ENCODE measurements at regions not wholly inside any gene's neighbourhood (a gene's known extent, or its start where the extent isn't known, plus 50 kb on each side); places are given as distances from the start of the nearest gene placed in this dataset.

DNA sequence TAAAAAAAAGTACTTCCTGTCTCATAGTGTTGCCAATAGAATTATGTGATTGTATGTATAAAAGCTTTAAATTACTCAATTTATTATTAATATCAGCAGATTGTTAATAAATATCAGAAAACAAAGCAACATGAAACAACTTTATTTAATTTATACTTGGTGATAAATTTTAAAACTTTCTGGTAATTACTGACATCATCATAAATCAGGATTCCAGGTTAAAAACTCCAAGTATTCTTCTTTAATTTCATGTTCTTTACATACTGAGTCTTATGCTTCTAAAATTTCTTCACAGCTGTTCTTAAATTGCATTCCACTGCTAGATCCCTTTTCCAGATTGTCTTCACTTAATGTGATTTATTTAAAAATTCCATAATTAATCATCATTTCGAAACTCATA is 1224.5 kb downstream of the PCDH18 start:
- Histone ChIP-seq H3K4me3 (no peak overlapping the region), H3K27me3 (no peaks in the 10 kb centered on the region), H3K9me3 (no peaks in the 10 kb centered on the region), H3K4me1 (no peaks in the 10 kb centered on the region), H3K27ac (no peak overlapping the region), H3K36me3 (no peaks in the 10 kb centered on the region)
- ATAC-seq (no peak), DNase-seq (no peak)
- intact Hi-C loops (cut with DNase I), result no loop called here
- TF ChIP-seq, protein P1, sequence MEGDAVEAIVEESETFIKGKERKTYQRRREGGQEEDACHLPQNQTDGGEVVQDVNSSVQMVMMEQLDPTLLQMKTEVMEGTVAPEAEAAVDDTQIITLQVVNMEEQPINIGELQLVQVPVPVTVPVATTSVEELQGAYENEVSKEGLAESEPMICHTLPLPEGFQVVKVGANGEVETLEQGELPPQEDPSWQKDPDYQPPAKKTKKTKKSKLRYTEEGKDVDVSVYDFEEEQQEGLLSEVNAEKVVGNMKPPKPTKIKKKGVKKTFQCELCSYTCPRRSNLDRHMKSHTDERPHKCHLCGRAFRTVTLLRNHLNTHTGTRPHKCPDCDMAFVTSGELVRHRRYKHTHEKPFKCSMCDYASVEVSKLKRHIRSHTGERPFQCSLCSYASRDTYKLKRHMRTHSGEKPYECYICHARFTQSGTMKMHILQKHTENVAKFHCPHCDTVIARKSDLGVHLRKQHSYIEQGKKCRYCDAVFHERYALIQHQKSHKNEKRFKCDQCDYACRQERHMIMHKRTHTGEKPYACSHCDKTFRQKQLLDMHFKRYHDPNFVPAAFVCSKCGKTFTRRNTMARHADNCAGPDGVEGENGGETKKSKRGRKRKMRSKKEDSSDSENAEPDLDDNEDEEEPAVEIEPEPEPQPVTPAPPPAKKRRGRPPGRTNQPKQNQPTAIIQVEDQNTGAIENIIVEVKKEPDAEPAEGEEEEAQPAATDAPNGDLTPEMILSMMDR (IDR thresholded peaks at IDR 0.05), result no peak

DNA sequence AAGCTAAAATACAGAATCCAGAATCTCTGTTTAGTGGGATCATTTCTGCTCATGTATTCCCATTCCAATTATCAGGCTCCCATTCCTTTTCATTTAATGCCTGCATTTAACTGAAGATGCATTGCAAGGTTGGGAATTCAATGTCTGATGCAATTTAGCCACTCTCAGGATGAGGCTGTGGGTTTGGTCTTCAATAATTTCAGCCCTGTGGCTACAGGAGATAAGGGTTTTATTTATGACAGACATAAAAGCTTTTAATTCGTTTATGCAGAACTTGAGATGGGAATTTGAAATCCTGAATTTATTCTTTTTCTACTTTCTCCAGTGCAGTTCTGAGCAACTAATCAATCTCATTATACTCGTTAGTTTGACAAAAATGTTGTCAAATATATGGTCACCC is 1225.9 kb downstream of the PCDH18 start:
- intact Hi-C loops (cut with DNase I), result no loop called here
- DNase-seq (no peak), ATAC-seq (no peak)
- no peak overlapping the region for H3K27ac ChIP-seq
- H3K9me3 ChIP-seq, result no peaks in the 10 kb centered on the region
- no peak overlapping the region for H3K4me3 ChIP-seq
- TF ChIP-seq, protein P1 (IDR thresholded peaks at IDR 0.05), result no peak
- H3K36me3 ChIP-seq, result no peaks in the 10 kb centered on the region
- H3K4me1 ChIP-seq, result no peaks in the 10 kb centered on the region
- no peaks in the 10 kb centered on the region for H3K27me3 ChIP-seq

DNA sequence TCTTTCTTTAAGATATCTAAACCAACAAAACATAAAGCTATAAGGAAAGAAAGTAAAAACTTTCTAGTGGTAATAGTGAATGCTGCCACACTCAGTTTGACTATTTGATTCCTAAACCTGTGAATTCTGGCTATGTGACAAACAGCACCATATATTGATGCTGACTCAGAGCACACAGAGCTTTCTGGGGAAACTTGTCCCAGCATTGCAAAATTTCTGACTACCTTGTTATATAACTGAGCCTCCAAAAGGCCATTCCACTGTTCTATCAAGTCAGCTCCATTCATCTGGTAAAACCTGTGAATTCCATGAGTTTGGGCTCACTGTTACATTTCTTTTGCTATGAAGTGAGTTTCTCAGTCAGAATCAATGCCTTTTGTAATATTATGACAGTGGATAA is 1229.7 kb downstream of the PCDH18 start:
- H3K4me1 ChIP-seq, result no peaks in the 10 kb centered on the region
- no peak overlapping the region for H3K27ac ChIP-seq
- ATAC-seq, result no peak
- DNase-seq, result no peak
- no peaks in the 10 kb centered on the region for H3K36me3 ChIP-seq
- no peaks in the 10 kb centered on the region for H3K9me3 ChIP-seq
- intact Hi-C loops (cut with DNase I), result no loop called here
- TF ChIP-seq, protein P1 (IDR thresholded peaks at IDR 0.05), result no peak
- no peak overlapping the region for H3K4me3 ChIP-seq
- no peaks in the 10 kb centered on the region for H3K27me3 ChIP-seq

DNA sequence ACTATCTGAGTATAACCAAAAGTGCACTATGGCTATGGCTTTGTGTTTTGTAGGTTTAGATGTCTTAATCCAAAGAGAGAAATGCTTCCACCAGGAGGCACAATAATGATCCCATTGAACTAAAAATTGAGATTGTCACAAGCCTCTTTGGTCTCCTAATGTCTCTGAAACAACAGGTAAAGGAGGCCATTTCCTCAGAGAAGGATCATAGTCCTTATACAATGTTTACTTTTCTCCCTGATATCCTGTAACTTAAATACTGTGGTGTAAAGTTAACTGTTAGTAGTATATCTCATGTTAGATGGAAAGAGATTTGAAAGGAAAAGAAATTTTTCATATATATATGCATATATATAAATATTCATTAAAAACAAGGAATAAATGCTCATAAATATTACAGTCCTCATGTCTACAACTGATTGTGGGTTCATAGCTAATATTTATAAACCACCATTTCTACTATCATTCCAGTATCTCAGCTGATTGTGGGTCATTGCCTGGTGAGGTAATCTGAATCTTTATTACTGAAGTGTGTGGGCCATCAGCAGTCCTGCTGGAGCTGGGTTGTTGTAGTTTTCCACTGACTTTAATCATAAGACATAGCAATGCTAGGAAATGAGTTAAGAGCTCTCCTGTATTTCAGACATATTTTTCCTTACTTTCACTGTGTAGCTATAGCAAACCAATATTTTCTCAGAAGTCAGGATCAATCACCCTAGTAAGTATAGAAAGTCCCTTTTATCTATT is 1230.4 kb downstream of the PCDH18 start:
- intact Hi-C loops (cut with DNase I), result no loop called here
- H3K9me3 ChIP-seq, result no peaks in the 10 kb centered on the region

DNA sequence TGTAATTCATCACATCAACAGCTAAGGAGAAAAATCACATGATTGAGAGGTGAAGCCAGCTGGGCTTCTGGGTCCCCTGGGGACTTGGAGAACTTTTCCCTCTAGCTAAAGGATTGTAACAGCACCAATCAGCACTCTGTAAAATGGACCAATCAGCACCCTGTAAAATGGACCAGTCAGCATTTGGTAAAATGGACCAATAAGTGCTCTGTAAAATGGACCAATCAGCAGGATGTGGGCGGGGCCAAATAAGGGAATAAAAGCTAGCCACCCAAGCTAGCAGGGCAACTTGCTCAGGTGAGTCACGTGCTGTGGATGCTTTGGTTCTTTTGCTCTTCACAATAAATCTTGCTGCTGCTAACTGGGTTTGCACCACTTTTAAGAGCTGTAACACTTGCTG is 1248.3 kb downstream of the PCDH18 start:
- intact Hi-C loops (cut with DNase I), result no loop called here
- no peak for ATAC-seq
- DNase-seq, result no peak
- H3K4me1 ChIP-seq, result no peaks in the 10 kb centered on the region
- no peaks in the 10 kb centered on the region for H3K36me3 ChIP-seq
- H3K27me3 ChIP-seq, result no peaks in the 10 kb centered on the region
- no peak overlapping the region for H3K27ac ChIP-seq
- TF ChIP-seq, protein P1 (IDR thresholded peaks at IDR 0.05), result no peak
- no peak overlapping the region for H3K4me3 ChIP-seq
- no peaks in the 10 kb centered on the region for H3K9me3 ChIP-seq

More for the DNA sequence above, 1230.4 kb downstream of the PCDH18 start:
- no peak overlapping the region for H3K4me3 ChIP-seq
- no peaks in the 10 kb centered on the region for H3K36me3 ChIP-seq
- TF ChIP-seq, protein P1 (IDR thresholded peaks at IDR 0.05), result no peak
- DNase-seq (no peak), ATAC-seq (no peak)
- H3K27ac ChIP-seq, result no peak overlapping the region
- H3K4me1 ChIP-seq, result no peaks in the 10 kb centered on the region
- H3K27me3 ChIP-seq, result no peaks in the 10 kb centered on the region

DNA sequence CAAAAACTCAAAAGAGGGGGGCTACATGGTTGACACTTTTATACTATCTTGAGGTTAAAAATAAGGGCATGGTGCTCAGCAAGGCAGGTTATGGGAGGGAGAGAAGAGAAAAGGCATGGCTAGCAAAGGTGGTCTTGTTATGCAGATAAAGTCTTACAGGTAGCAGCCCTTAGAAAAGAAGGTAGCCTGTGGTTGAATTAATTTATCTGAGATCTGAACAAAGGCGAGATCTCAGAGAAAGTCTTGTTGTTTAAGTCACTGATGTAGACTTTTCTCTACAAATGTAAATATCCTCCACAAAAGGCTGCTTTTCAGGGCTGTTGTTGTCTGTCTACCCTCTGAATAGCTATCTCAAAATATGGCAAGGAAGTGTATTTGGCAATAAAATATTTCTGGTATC is 1250.4 kb downstream of the PCDH18 start:
- Histone ChIP-seq H3K4me1 (no peaks in the 10 kb centered on the region), H3K36me3 (no peaks in the 10 kb centered on the region)
- intact Hi-C loops (cut with DNase I), result no loop called here

More for the DNA sequence above, 1250.4 kb downstream of the PCDH18 start:
- Histone ChIP-seq H3K9me3 (no peaks in the 10 kb centered on the region), H3K4me3 (no peak overlapping the region), H3K27ac (no peak overlapping the region), H3K27me3 (no peaks in the 10 kb centered on the region)
- DNase-seq (no peak), ATAC-seq (no peak)
- TF ChIP-seq, protein P1 (IDR thresholded peaks at IDR 0.05), result no peak

All from upper lobe of right lung (tissue), 1 donor.